HG03097 (cell line): ENCODE measurements at regions not wholly inside any gene's neighbourhood (a gene's known extent, or its start where the extent isn't known, plus 50 kb on each side); places are given as distances from the start of the nearest gene placed in this dataset.
"Not testable (repeated sequence)": the region's sequence is repeated elsewhere in the genome, so short reads cannot be mapped to it uniquely, and the experiment has no call there.

ENCODE experiments used
- ATAC-seq: cut with Tn5 transposase; IDR thresholded peaks from one replicate; pipeline ENCODE4 v1.9.1; 2021; ENCODE audit not compliant: unreplicated experiment, low FRiP score

DNA sequence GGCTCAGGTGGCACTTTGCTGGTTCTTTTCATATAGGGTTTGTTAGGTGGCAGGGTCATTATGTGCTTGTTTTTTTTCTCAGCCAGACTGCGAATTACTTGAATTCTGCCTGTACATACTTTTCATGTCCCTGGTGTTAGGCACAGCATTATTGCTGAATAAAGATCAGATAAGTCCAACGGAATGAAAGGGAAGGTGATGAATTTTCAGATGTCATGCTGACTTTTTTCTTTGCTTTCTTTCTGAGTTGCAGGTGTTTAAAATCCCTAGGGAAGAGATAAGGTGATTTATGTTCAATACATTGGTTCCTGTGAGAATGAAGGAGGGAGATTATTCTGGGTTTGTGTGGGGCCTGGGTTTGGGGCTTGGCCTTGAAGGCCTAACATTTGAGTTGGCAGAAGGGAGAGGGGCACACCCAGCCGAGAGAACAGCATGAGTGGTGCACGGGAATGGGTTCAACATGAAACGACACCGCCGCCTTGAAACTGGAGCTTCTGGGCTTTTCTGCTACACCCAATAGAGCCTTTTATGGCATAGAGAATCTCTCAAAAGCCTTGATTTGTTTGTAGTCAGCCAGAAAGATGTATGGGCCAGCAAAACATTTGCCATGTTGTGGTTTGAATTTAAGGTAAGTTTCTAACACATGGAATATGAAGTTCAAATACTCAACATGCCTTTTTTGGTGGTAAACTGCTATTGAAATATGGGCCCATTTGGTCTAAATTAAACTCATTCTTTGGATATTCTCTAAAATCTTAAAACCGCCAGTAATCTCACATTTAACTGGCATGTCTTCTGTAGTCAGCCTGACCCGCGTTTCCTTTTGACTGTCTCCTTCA, 477.0 kb downstream of the PCNX1 start:
- ATAC-seq: no peak

DNA sequence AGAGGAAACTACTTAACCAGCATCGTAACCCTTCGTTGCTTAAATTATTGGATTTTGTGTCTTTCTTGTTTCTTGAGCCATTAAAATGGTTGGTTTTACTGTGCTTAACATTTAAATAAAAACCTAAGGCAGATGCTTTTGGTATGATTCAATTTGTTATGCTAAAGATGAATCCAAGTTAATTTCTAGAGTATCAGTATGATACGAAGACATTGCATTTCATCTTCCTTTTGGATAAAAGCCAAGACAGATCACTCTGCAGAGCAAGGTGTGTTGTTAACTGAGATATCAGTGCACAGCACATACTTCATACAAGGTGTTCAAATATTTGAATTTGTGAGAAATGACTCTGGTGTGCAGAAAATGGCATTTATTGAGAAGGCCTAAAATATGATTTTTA, 480.5 kb downstream of the PCNX1 start:
- no peak for ATAC-seq

DNA sequence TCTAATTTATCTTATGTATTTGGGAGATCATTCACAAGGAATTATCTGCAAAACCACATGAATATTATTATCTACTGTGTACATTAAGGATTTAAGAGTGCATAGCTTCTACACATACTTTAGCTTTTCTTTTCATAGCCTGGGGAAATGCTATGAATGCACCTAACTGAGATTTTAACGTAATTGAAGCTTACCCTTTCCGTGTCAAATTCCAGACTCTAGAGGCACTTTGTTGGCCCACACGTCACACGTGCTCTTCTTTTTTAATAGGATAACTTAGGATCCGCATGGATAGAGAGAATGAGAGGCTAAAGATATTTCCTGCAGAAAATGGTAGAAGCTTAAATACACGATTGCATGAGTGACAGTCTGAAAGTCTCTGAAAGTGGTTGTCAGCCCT, 481.1 kb downstream of the PCNX1 start:
- no peak for ATAC-seq

DNA sequence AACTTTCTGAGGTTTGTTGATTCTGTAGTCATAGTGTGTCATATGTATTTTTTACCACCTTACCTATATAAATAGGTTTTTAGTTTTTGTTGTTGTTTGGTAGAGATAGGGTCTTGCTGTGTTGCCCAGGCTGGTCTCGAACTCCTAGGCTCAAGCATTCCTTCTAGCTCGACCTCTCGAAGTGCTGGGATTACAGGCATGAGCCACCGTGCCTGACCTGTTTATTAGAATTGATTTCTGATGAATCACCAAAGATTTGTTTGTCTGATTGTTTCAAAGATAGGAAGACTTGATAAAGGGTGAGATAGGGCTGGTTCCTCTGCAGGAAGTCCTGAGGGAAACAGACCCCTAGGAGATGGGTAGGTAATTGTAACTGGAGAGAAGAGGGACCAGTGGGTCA, 481.6 kb downstream of the PCNX1 start:
- ATAC-seq: no peak

DNA sequence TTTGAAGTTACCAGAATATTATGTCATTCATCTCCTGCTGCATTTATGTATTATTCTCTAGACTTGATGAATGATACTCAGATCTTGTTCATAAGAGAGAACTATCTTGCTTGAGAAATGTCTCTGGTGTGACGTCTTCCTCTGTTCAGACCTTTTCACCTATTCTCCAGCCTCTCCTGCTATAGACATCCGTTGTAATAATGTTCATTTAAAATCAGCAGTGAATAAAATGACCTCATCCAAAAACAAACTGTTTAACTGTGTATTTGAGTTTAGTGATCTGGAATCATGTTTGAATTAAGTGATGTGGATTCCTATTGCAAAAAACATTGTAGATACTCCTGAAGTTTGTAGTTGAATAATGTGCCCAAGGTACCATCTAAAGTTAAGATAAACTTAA, 487.1 kb downstream of the PCNX1 start:
- no peak for ATAC-seq

DNA sequence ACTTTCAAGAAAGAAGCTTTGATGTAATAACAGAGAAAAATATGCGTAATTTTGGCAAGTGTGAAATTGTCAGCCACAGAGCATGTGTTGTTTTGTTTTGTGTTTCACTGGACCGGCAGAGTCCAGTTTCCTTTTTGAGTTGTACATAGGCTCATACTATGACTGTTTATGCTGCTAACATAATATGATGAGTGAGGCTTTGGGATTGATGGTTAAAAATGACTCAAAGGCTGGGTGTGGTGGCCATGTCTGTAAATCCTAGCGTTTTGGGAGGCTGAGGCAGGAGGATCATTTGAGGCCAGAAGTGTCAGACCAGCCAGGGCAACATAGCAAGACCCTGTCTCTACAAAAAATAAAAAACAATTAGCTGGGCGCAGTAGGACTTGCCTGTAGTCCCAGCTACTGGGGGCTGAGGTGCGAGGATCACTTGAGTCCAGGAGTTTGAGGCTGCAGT, 487.9 kb downstream of the PCNX1 start:
- no peak for ATAC-seq

DNA sequence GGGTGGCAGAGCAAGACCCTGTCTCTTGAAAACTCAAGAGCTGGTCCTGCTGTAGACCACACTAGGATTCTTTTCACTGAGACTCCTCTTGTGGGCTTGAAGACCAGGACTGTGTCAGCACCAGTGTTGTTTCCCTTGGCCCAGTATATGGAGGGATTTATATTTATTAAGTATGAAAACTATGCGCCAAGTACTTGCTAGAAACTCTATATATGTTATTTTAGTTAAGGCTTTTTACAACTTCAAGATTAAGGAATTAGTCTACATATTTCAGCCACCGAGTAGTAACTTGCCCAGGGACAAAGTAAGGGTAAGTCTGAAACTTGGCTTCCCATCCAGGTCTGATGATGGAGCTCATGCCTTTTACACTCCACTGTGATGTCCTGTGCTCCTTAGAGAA, 488.4 kb downstream of the PCNX1 start:
- ATAC-seq: no peak

DNA sequence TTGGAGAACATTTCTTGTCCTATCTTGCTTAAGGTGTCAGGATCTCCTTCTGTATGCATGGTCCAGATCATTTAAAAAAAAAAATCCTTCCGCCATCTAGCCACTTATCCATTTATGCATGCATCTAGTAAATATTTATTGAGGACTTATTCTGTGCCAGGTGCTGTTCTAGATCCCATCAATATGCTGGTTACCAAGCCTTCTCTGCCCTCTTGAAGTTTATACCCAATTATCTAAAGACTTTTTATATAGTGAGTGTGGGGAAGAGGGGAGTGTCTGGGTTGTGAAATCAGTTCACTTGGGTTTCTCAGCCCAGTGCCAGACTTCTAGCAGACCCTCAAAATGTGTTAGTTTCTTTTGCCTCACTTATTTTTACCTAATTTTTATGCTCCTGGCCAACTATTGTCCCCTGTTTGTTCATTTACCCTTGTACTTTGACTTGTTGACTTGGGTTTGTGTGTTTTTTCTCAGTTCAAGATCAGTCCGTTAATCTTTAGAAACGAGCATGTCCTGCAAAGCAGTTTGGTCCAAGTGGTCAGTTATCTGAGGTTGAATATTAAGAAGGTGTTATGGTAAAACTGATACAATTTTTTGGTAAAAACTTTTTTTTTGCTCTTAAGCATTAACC, 488.9 kb downstream of the PCNX1 start:
- no peak for ATAC-seq

DNA sequence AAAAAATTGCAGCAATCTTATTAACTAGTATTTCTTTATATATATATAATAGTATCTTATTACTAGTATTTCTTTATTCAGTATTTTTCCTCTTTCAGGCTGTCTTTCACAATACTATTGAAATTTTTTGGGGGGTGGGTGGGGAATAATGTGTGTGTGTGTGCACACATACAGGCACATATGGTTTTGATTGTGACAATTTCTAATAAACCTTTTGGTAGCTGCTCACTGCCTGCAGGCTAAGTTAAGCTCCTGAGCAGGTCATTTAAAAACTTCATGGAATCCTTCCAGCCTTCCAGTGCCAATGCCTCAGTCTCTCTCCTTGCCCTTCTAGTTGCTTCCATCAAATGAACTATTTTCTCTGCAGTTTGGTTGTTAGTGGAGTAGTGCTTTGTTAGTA, 490.1 kb downstream of the PCNX1 start:
- no peak for ATAC-seq

DNA sequence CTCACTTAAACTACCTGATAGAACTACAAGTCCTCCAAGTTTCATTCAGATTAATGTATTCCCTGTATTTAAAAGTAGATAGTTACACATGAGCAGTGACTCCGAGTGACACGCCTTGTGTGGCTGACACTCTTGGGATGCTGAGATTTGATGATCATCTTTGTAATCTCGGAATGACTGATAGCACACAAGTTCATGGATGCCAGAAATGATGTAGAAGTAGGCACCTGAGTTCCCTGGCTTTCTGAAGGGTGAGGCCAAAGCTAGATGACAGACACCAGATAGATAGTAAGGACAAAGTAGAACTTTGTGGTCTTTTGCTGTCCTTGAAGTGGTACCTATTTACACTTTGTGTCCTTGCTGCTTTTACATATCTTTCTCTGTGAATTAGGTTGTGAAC, 491.2 kb downstream of the PCNX1 start:
- ATAC-seq: peak; percentile 25

DNA sequence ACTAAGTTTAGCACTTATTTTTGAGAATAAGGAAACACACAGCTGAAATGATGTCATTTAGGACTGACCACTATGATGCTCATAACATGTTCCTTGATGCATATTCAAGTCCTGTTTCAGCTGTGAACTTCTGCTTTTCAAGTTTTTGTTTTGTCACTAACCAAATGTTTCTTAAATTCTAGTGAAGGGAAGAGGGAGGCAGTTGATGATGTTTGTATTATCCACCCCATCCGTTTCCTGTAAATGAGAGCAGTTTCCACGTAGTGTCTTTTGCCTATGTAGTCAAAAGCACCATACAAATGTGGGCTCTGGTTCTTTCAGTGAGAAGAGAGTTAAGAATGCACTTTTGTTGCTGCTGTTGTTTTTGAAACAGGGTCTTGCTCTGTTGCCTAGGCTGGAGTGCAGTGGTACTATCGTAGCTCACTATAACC, 491.8 kb downstream of the PCNX1 start:
- peak; percentile 68 for ATAC-seq

DNA sequence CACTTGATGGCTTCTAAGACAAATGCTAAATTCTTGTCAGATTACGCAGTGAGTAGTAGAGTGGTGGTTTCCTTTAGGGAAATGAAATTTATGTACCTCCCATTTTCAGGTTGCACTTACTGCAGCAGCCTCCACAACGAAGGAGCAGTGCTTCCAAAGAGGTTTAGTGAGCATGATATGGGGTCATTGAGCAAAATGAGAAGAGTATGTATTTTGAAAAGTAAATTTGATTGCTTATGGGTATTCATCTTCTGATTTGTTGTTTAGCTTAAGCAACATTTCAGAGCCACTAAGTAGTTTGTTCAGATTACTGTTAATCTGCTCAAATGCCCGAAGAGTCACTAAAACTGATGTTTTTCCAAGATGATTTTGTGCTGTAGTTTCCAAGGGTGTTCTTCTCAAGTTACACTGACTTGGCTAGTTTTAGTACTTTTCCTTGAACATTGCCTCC, 493.6 kb downstream of the PCNX1 start:
- ATAC-seq: no peak

DNA sequence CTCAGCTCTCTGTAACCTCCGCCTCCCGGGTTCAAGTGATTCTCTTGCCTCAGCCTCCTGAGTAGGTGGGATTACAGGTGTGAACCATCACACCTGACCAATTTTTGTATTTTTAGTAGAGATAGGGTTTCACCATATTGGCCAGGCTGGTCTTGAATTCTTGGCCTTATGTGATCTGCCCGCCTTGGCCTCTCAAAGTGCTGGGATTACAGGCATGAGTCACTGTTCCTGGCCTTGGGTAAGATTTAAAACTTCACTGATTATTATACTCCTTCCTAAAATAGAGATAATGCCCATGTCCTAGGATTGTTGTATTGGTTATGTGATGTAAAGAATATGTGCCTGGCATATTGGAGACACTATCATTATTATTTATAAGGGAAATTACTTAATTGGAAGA, 495.2 kb downstream of the PCNX1 start:
- not testable (repeated sequence) for ATAC-seq

DNA sequence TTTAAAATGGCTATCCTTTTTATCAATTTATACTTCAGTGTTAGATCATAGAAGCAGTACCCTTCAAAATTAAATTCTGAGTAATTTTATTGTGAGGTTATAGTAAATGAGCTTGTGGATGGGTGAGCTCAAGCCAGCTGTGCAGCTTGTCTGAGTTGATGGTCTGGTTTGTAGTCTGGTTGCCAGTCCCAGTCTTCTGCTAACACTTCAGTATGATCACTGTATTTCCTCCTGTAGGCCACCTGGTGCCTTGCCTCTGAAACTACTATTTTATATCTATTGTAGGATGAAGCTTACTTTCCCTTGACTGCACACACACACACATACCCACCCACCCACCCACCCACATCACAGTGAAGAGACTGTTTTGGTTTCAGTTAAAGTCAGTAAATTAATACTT, 496.4 kb downstream of the PCNX1 start:
- ATAC-seq: no peak

DNA sequence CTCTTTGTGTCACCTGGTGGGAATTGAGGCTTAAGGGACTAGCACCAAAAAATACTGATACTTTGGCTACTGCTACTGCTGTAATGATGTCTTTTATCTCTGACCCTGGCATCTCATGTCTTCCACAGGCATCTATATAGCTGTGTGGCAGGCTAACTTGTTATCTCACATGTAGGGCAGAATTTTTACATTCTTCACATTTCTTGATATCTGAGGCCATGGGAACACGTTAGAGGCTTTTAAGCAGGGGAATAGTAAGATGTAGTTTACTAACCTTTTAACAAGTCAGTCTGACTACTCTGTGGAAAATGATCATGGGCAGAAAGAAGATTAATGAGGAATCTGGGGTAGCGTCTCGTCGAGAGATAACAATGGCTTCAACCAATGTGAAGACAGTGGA, 498.4 kb downstream of the PCNX1 start:
- ATAC-seq: no peak

DNA sequence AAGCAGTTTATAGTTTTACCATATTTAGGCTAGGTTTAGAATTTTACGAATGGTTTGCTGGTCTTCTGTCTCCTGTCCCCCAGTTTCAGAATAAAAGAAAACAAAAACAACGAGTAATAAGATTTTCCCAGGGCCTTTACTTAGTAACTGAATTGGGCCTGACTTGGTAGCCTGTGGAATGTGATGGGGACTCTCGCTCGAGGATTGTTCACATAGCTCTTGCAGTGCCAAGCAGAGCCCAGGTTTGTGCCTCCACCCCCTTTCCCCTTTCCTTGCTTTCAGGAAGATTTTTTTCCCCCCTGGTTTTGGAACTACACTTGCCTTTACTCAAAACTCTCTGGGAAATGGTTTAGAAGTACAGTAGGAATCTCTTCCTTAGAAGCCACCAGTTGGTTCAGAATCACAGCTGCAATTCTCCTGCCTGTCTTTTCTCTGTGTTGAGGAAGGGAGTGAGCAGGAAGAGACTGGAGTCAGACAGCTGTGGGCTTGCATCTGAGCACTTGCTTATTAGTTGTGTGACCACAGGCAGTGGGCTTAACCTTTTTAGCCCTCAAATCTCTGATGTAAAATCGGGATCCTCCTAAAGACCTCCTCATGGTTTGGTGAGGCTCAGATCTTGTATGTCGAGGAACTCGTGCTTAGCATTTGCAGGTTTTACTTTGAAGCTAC, 501.2 kb downstream of the PCNX1 start:
- no peak for ATAC-seq

DNA sequence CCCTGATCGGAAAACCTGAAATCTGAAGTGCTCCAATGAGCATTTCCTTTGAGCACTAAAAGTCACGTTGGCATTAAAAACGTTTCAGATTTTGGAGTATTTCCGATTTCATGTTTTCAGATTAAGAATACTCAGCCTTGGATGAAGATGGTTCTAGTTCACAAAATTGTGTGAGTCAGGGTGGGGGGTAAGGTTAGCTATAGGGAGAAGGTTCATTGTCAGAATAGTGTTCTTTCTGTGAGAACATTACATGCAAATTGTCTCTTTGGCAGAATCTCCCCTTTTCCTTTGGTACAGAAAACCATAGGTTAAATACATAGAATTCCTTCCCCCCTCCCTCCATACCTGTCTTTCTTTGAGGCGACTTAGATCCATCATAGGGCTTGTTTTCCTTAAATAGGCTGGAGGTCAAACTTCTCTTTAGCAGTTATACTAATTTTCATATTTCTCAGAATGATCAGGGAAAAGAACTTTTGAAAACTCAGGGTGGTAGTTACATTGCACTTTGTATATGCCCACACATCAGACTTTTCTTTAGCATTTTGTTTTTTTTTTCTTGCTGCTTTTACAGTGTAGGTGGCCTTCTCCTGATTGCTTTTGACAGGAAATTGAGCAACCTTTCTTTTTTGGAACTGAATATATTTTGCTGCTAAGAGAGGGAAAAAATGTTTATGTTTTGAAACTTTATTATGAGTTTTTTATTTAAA, 503.5 kb downstream of the PCNX1 start:
- ATAC-seq: no peak

DNA sequence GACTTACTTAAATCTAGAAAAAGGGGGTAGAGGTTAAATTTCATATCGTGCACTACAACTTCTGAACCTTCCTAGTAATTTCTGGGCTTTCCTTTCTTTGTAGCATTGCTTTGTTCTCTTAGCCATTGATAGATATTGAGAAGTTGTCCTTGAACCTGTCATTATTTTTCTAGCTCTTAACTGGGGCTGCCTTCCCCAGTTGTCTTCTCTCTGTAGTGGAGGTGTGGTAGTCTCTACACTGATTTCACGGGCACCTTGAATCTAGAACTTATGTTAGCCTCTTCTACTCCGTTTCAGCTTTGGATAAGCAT, 504.0 kb downstream of the PCNX1 start:
- ATAC-seq: no peak

DNA sequence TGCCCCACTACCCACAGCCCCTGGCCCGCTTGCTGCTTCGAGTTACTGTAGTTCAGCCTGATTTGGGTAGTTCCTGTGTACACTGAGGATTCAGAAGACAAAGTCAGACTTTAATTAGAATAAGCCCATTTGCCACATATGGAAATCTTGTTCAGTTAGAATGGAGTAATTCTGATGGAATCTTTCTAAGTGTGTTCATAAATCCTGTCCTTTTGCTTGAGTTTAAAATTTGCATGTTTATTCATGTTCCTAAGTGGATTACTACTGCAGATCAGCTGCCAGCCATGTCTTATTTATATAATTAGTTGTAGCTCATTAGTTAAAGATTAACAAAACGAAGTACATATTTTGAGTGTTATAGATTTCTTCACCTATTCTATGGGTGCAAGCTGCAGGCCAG, 504.5 kb downstream of the PCNX1 start:
- ATAC-seq: no peak

DNA sequence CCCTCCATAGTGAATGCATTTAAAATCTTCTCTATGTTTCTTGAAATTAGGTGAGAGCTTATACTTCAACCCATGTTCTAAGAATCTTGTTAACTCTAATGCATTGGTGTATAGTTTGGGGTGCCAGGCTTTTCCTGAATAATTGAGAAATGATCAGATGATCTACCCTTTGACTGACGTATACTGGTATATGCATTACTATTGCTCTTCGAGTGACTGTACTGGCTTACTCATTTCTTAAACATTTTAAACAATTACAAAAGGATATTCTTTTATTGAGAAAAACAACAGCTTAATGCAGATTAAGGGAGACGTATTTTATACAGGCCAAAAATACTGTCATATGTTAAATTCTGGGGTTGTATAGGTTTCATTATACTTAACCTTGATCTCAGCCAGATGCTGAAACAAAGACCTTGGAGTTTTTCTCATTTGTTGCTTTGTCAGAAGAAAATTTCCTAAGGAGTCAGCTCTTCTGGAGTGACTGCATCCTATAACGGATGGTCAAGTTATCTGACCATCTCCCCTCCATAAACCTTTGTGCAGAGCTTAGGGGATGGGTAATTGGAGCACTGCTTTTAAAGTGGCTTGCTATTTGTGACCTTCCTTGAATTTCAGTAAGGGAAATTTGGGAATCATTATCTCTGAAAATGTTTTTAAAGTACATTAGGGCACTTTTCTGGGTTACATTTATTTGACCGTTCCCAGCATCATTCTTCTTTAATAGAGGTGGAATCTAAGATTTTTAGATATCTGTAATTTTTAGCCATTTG, 507.6 kb downstream of the PCNX1 start:
- ATAC-seq: no peak

DNA sequence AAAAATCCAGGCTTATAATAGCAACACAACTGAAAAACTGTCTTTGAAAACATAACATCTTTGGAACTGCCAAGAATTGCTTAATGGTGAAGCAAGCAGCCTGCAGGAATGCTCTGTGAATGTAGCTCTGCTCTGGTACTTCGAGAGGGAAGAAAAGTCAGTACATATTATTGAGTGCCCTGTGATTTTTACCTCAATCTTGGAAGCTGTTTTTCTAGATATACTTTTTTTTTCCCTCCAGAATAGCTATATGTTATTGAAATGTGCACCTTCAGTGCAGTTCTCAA, 508.1 kb downstream of the PCNX1 start:
- no peak for ATAC-seq
